AG09309 (cell line): ENCODE measurements at regions not wholly inside any gene's neighbourhood (a gene's known extent, or its start where the extent isn't known, plus 50 kb on each side); places are given as distances from the start of the nearest gene placed in this dataset.

Experiments
- DNase-seq: peaks from one replicate; pipeline ENCODE4 v3.0.0-alpha.2; 2010; ENCODE audit warnings: low read depth
- H3K4me3 ChIP-seq: 2 replicates; pipeline ENCODE4 v1.5.1; 2011; ENCODE audit warnings: mild to moderate bottlenecking, low read depth, low read length, moderate library complexity; ENCODE audit not compliant: control insufficient read depth
- TF ChIP-seq, protein P1 (sequence below): IDR thresholded peaks from 2 replicates; pipeline ENCODE4 v1.5.1; 2011; ENCODE audit warnings: mild to moderate bottlenecking, low read depth, low read length, inconsistent platforms; ENCODE audit not compliant: insufficient read depth, control insufficient read depth; ENCODE audit errors: missing control alignments

DNA sequence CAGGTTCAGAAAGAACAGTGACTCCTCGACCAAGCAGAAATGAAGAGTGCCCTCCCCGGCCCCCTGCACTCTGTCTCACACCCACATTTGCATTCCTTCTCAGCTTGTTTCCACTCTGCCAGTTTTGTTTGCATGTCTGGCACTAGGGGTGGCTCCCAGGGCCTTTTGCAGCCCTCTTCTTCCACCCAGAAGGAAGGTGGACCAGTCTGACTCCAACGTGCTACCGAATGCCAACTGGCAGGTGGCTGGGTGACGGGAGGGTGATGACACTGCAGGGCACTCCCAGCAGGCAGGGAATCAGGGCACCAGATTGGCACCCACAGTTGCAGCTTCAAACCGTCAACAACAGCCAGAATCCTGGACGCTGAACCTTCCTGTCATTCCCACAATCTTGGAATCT is 371.1 kb downstream of the TXNL1 start:
- H3K4me3 ChIP-seq = no peak overlapping the region
- DNase-seq = no peak
- TF ChIP-seq, protein P1, sequence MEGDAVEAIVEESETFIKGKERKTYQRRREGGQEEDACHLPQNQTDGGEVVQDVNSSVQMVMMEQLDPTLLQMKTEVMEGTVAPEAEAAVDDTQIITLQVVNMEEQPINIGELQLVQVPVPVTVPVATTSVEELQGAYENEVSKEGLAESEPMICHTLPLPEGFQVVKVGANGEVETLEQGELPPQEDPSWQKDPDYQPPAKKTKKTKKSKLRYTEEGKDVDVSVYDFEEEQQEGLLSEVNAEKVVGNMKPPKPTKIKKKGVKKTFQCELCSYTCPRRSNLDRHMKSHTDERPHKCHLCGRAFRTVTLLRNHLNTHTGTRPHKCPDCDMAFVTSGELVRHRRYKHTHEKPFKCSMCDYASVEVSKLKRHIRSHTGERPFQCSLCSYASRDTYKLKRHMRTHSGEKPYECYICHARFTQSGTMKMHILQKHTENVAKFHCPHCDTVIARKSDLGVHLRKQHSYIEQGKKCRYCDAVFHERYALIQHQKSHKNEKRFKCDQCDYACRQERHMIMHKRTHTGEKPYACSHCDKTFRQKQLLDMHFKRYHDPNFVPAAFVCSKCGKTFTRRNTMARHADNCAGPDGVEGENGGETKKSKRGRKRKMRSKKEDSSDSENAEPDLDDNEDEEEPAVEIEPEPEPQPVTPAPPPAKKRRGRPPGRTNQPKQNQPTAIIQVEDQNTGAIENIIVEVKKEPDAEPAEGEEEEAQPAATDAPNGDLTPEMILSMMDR = no peak

- H3K4me3 ChIP-seq = no peak overlapping the region
- DNase-seq = no peak
- TF ChIP-seq, protein P1 = no peak
Observed at GRCh38 chr18:56258178-56258577, 380.2 kb downstream of the TXNL1 start.

- peak; percentile 64 for DNase-seq
- TF ChIP-seq, protein P1 = no peak
- H3K4me3 ChIP-seq = no peak overlapping the region
Observed at GRCh38 chr18:56257205-56257604, 381.2 kb downstream of the TXNL1 start.

DNA sequence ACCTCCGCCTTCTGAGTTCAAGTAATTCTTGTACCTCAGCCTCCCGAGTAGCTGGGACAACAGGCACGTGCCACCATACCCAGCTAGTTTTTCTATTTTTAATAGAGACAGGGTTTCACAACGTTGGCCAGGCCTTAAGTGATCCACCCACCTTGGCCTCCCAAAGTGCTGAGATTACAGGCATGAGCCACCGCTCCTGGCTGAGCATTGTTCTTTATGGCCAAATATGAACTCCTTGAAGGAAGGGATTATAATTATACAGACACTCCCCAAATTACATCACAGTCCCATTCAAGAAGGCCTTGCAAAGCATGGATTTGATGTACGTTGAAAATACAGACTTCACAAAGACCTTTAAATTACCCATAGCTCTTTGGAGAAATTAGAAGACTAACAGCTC is 381.7 kb downstream of the TXNL1 start:
- no peak for DNase-seq
- TF ChIP-seq, protein P1 = no peak
- H3K4me3 ChIP-seq = no peak overlapping the region

GRCh38 chr18:56255381-56255780 is 383.0 kb downstream of the TXNL1 start:
- H3K4me3 ChIP-seq = no peak overlapping the region
- DNase-seq = no peak
- TF ChIP-seq, protein P1 = no peak

DNA sequence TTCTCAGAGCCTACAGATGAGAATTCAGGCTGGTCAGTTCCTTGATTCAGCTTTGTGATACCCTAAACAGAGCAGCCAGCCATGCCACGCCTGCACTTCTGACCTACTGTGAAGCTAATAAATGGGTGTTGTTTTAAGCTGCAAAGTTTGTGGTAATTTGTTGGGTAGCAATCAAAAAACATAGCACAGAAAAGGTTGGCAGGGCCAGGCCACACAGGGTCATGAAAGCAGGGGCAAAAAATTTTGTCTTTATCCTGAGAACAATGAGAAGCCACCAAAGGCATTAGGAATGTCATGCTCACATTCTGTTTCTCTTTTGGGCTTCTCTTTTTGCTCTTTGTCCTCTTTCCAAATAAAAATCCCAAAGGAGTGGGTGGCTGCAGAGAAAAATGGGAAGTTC is 385.9 kb downstream of the TXNL1 start:
- DNase-seq = no peak
- H3K4me3 ChIP-seq = no peak overlapping the region
- TF ChIP-seq, protein P1 = no peak
